Adrenal gland (tissue), 9 donors: ENCODE measurements at regions not wholly inside any gene's neighbourhood (a gene's known extent, or its start where the extent isn't known, plus 50 kb on each side); places are given as distances from the start of the nearest gene placed in this dataset.
"Not testable (repeated sequence)": the region's sequence is repeated elsewhere in the genome, so short reads cannot be mapped to it uniquely, and the experiment has no call there.

Source experiments
- DNase-seq, 7 donors: peaks; one replicate each; pipeline ENCODE4 v3.0.0-alpha.2; 2019 to 2020
- H3K27ac ChIP-seq, 5 donors: fragments of 200-600 bp; sonication (generic) in 4 of 5; 1 replicate in 3 of 5; 2 replicates in 2 of 5; pipeline versions ENCODE4 v1.5.1 to v1.8.0; 2016 to 2020; ENCODE audit warnings: mild to moderate bottlenecking in 1 of 5
- H3K27me3 ChIP-seq: fragments of 200-600 bp; 2 replicates; pipeline ENCODE4 v1.8.0; 2021
- H3K36me3 ChIP-seq, 2 donors: fragments of 200-600 bp; replicated peaks in 1 of 2; 1 replicate in 1 of 2; 2 replicates in 1 of 2; pipeline versions ENCODE4 v1.5.1 to v1.8.0; 2018 to 2022
- H3K4me1 ChIP-seq, 2 donors: fragments of 200-600 bp; replicated peaks in 1 of 2; 1 replicate in 1 of 2; 2 replicates in 1 of 2; pipeline versions ENCODE4 v1.5.1 to v1.8.0; 2018 to 2021
- H3K4me3 ChIP-seq, 4 donors: fragments of 200-600 bp; sonication (generic) in 3 of 4; one replicate each; pipeline ENCODE4 v1.5.1; 2016 to 2018
- H3K9me3 ChIP-seq, 3 donors: fragments of 200-600 bp; sonication (generic) in 1 of 3; replicated peaks in 1 of 3; 1 replicate in 2 of 3; 2 replicates in 1 of 3; pipeline versions ENCODE4 v1.5.1 to v1.8.0; 2016 to 2021
- CTCF ChIP-seq, 6 experiments: fragments of 450-650 bp in 4 of 6; fragments of 200-600 bp in 2 of 6; sonication (generic) in 1 of 6; IDR thresholded peaks; 1 replicate in 5 of 6; 2 replicates in 1 of 6; pipeline versions ENCODE4 v1.5.1 to v1.8.0; 2016 to 2021; ENCODE audit warnings: antibody characterized with exemption in 6 of 6, mild to moderate bottlenecking in 2 of 6, moderate library complexity in 1 of 6
- POLR2A ChIP-seq, 2 donors: fragments of 450-650 bp; IDR thresholded peaks; one replicate each; pipeline ENCODE4 v1.6.1; 2017; ENCODE audit warnings: antibody characterized with exemption in 2 of 2, mild to moderate bottlenecking in 2 of 2, moderate library complexity in 1 of 2
- WGBS, 4 donors: extraction: QIAGEN DNeasy Blood & Tissue Kit in 2 of 4; methylation state at CpG; one replicate each; pipeline versions ENCODE4 v1.1.5 to v1.1.7; 2013 to 2017; 5-methylcytosine and 5-hydroxymethylcytosine counted together
- intact Hi-C, 2 donors: fragments of 100-400 bp; cut with DNase I; formaldehyde crosslinking; loops; one replicate each; pipeline versions ENCODE4 v1.14.1 to v1.15.0; 2022 to 2023
- donor health status: healthy with polysubstance abuse.
- donor health status: Bipolar disorder and iron deficiency.
- donor health status: DM: yes; HTN: yes; CAD: no.
- donor health status: DM: no; HTN: no; CAD: no.
- donor health status: DM: no; HTN: no; CAD: no.

GRCh38 chr2:78154586-78154985 is 632.4 kb upstream of the LRRTM4 start:
- Histone ChIP-seq H3K4me1 (no peaks in the 10 kb centered on the region), H3K9me3 (no peaks in the 10 kb centered on the region), H3K27me3 (no peaks in the 10 kb centered on the region), H3K27ac (no peak overlapping the region), H3K4me3 (no peak overlapping the region), H3K36me3 (no peaks in the 10 kb centered on the region)
- TF ChIP-seq CTCF (IDR thresholded peaks at IDR 0.05) (no peak), POLR2A (IDR thresholded peaks at IDR 0.05) (no peak)
- intact Hi-C loops = no loop called here
- 60 to 89% (median 72%) methylated on average over 2 of the region's 2 CpGs for WGBS, 4 donors
- DNase-seq = no peak

GRCh38 chr2:78162202-78162601 is 640.0 kb upstream of the LRRTM4 start:
- no peak for DNase-seq
- Histone ChIP-seq H3K27me3 (no peaks in the 10 kb centered on the region), H3K4me3 (no peak overlapping the region), H3K4me1 (no peaks in the 10 kb centered on the region), H3K27ac (no peak overlapping the region), H3K9me3 (no peaks in the 10 kb centered on the region), H3K36me3 (no peaks in the 10 kb centered on the region)
- no peak for TF ChIP-seq CTCF (IDR thresholded peaks at IDR 0.05)
- TF ChIP-seq POLR2A (IDR thresholded peaks at IDR 0.05) = no peak
- WGBS, 4 donors = 72 to 86% (median 74%) methylated on average over 2 of the region's 2 CpGs
- intact Hi-C loops = no loop called here

- H3K4me1 ChIP-seq, H3K27ac ChIP-seq, H3K27me3 ChIP-seq, H3K4me3 ChIP-seq, DNase-seq, H3K9me3 ChIP-seq, intact Hi-C loops, H3K36me3 ChIP-seq: not testable (repeated sequence)
- 87 to 94% (median 91%) methylated on average over 9 of the region's 9 CpGs for WGBS, 4 donors
Measured at GRCh38 chr2:78172157-78172556, 650.0 kb upstream of the LRRTM4 start.

GRCh38 chr2:78175645-78176044 is 653.5 kb upstream of the LRRTM4 start:
- H3K4me1 ChIP-seq = no peaks in the 10 kb centered on the region
- H3K9me3 ChIP-seq = no peaks in the 10 kb centered on the region
- 32 to 36% (median 33%) methylated on average over 2 of the region's 2 CpGs for WGBS, 4 donors
- TF ChIP-seq POLR2A (IDR thresholded peaks at IDR 0.05) (no peak), CTCF (IDR thresholded peaks at IDR 0.05) (no peak)
- DNase-seq = no peak
- intact Hi-C loops = no loop called here
- H3K27me3 ChIP-seq = no peaks in the 10 kb centered on the region
- no peak overlapping the region for H3K4me3 ChIP-seq
- H3K27ac ChIP-seq = no peak overlapping the region
- H3K36me3 ChIP-seq = no peaks in the 10 kb centered on the region

- 71 to 82% (median 79%) methylated on average over 2 of the region's 2 CpGs for WGBS, 4 donors
- H3K4me3 ChIP-seq = no peak overlapping the region
- H3K4me1 ChIP-seq = no peaks in the 10 kb centered on the region
- H3K9me3 ChIP-seq = no peaks in the 10 kb centered on the region
- no peaks in the 10 kb centered on the region for H3K27me3 ChIP-seq
- TF ChIP-seq POLR2A (IDR thresholded peaks at IDR 0.05) = no peak
- no peak for TF ChIP-seq CTCF (IDR thresholded peaks at IDR 0.05)
- no peak overlapping the region for H3K27ac ChIP-seq
- DNase-seq = no peak
- intact Hi-C loops = no loop called here
- no peaks in the 10 kb centered on the region for H3K36me3 ChIP-seq
Measured at GRCh38 chr2:78201064-78201575, 678.9 kb upstream of the LRRTM4 start.
